ENCODE measurements at regions not wholly inside any gene's neighbourhood (a gene's known extent, or its start where the extent isn't known, plus 50 kb on each side); places are given as distances from the start of the nearest gene placed in this dataset.
A peak's percentile ranks its signal among the peaks of the same experiment; 100 is the strongest.

- no peak for DNase-seq
Measured at GRCh38 chr4:101563126-101563525, 215.8 kb upstream of the PPP3CA start.

- DNase-seq = no peak
Measured at GRCh38 chr4:101556842-101557241, 209.5 kb upstream of the PPP3CA start.

GRCh38 chr4:101555341-101555880 lies 208.1 kb upstream of the PPP3CA start:
- DNase-seq = no peak

- DNase-seq = no peak
Measured at GRCh38 chr4:101540336-101540735, 193.0 kb upstream of the PPP3CA start.

- DNase-seq = no peak
Measured at GRCh38 chr4:101528526-101528925, 181.2 kb upstream of the PPP3CA start.

GRCh38 chr4:101527188-101527587 lies 179.9 kb upstream of the PPP3CA start:
- no peak for DNase-seq

- no peak for DNase-seq
Measured at GRCh38 chr4:101515566-101515965, 168.2 kb upstream of the PPP3CA start.

- no peak for DNase-seq
Measured at GRCh38 chr4:101515099-101515498, 167.8 kb upstream of the PPP3CA start.

GRCh38 chr4:101512416-101512815 lies 165.1 kb upstream of the PPP3CA start:
- DNase-seq = no peak

GRCh38 chr4:101501421-101501820 lies 154.1 kb upstream of the PPP3CA start:
- no peak for DNase-seq

- DNase-seq = no peak
Measured at GRCh38 chr4:101500742-101501141, 153.4 kb upstream of the PPP3CA start.

- no peak for DNase-seq
Measured at GRCh38 chr4:101475246-101475645, 127.9 kb upstream of the PPP3CA start.

- no peak for DNase-seq
Measured at GRCh38 chr4:101471201-101471600, 123.9 kb upstream of the PPP3CA start.

- no peak for DNase-seq
Measured at GRCh38 chr4:101464596-101464995, 117.3 kb upstream of the PPP3CA start.

GRCh38 chr4:101458914-101459313 lies 111.6 kb upstream of the PPP3CA start:
- DNase-seq = no peak

GRCh38 chr4:101458473-101458872 lies 111.1 kb upstream of the PPP3CA start:
- no peak for DNase-seq

GRCh38 chr4:101451086-101451485 lies 103.8 kb upstream of the PPP3CA start:
- DNase-seq = no peak

GRCh38 chr4:101441446-101441845 lies 94.1 kb upstream of the PPP3CA start:
- DNase-seq = no peak

GRCh38 chr4:101439926-101440325 lies 92.6 kb upstream of the PPP3CA start:
- DNase-seq = no peak

- DNase-seq = no peak
Measured at GRCh38 chr4:101421386-101421785, 74.1 kb upstream of the PPP3CA start.

- no peak for DNase-seq
Measured at GRCh38 chr4:101420661-101421060, 73.3 kb upstream of the PPP3CA start.

- no peak for DNase-seq
Measured at GRCh38 chr4:101419336-101420135, 72.2 kb upstream of the PPP3CA start.

GRCh38 chr4:101418466-101418865 lies 71.1 kb upstream of the PPP3CA start:
- DNase-seq = no peak

- DNase-seq = peak in 2 of 4 experiments; percentile 10 to 23
Measured at GRCh38 chr4:101418055-101418454, 70.7 kb upstream of the PPP3CA start.

- no peak for DNase-seq
Measured at GRCh38 chr4:101417046-101417445, 69.7 kb upstream of the PPP3CA start.
